ES-I3 (cell line): ENCODE measurements at regions not wholly inside any gene's neighbourhood (a gene's known extent, or its start where the extent isn't known, plus 50 kb on each side); places are given as distances from the start of the nearest gene placed in this dataset.

Experiments
- H3K36me3 ChIP-seq: 2 replicates; pipeline ENCODE4 v1.6.1; 2013; ENCODE audit warnings: mild to moderate bottlenecking, low read length, control low read depth, moderate library complexity; ENCODE audit not compliant: insufficient read depth
- H3K4me1 ChIP-seq: 2 replicates; pipeline ENCODE4 v1.6.1; 2013; ENCODE audit warnings: mild to moderate bottlenecking, control low read depth, low read length; ENCODE audit not compliant: insufficient read depth
- H3K9ac ChIP-seq: 2 replicates; pipeline ENCODE4 v1.6.1; 2013; ENCODE audit warnings: low read depth, mild to moderate bottlenecking, low read length, moderate library complexity
- H3K9me3 ChIP-seq: 2 replicates; pipeline ENCODE4 v1.6.1; 2013; ENCODE audit warnings: mild to moderate bottlenecking, low read length, moderate library complexity; ENCODE audit not compliant: control insufficient read depth, insufficient read depth

DNA sequence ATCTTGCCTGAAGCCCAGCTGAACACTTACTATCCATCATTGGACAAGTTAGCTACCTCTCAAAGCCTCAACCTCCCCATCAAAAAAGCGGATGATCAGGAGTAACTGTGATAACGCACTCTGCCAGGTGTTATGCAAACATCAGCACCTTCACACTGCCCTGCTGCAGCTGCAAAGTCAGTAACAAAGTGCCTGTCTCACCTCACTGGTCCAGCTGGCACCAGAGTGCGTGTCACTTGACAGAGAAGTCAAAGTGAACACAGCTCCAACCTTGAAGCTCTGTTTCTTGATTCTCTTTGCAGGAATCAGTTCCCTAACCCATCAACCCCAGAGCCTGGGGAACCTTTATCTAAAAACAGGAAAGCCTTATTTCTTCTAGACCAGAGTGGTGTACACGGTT is 413.6 kb downstream of the CTTN start:
- Histone ChIP-seq H3K9me3 (no peaks in the 10 kb centered on the region), H3K9ac (no peak overlapping the region), H3K36me3 (no peaks in the 10 kb centered on the region), H3K4me1 (no peaks in the 10 kb centered on the region)

GRCh38 chr11:70812472-70812871 is 414.1 kb downstream of the CTTN start:
- no peaks in the 10 kb centered on the region for H3K36me3 ChIP-seq
- no peaks in the 10 kb centered on the region for H3K9me3 ChIP-seq
- no peaks in the 10 kb centered on the region for H3K4me1 ChIP-seq
- no peak overlapping the region for H3K9ac ChIP-seq

DNA sequence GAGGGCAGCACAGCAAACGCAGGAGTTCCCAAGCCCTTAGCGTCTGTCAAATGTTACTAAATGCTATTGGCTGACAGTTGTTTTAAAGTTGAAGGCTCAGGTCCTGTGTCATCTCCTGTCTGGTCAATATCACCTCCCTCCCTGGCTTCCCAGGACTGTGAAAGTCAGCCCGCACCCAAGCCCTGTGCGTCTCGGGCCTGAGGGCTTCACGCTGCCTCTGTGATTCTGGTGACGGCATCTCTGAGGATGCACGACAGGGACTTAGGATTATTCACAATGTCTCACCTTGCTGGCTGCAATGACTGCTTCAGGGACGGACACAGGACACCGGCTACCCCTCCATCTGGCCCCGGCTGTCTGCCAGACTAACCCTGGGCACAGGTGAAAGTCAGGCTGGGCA is 415.3 kb downstream of the CTTN start:
- no peaks in the 10 kb centered on the region for H3K9me3 ChIP-seq
- H3K36me3 ChIP-seq, result no peaks in the 10 kb centered on the region
- no peaks in the 10 kb centered on the region for H3K4me1 ChIP-seq
- no peak overlapping the region for H3K9ac ChIP-seq

DNA sequence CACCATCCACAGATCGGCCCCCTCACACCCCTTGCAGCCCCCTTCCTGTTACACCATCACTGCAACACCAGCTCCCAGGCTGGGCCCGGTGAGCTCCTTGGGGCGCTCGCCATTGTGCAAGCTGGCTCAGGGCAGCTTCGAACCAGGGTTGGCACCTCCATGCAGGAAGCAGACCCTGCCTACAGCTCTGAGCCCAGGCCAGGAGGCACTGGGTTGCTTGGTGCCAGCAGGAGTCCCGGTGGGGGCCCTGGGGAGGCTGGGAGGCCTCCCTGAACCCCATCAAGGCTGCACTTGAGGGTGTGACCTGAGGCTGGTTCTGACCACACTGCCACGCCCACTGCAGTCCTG is 417.1 kb downstream of the CTTN start:
- H3K4me1 ChIP-seq, result no peaks in the 10 kb centered on the region
- no peak overlapping the region for H3K9ac ChIP-seq
- no peaks in the 10 kb centered on the region for H3K9me3 ChIP-seq
- no peaks in the 10 kb centered on the region for H3K36me3 ChIP-seq

GRCh38 chr11:70816156-70816678 is 417.9 kb downstream of the CTTN start:
- Histone ChIP-seq H3K36me3 (no peaks in the 10 kb centered on the region), H3K9me3 (no peaks in the 10 kb centered on the region), H3K4me1 (no peaks in the 10 kb centered on the region), H3K9ac (no peak overlapping the region)

DNA sequence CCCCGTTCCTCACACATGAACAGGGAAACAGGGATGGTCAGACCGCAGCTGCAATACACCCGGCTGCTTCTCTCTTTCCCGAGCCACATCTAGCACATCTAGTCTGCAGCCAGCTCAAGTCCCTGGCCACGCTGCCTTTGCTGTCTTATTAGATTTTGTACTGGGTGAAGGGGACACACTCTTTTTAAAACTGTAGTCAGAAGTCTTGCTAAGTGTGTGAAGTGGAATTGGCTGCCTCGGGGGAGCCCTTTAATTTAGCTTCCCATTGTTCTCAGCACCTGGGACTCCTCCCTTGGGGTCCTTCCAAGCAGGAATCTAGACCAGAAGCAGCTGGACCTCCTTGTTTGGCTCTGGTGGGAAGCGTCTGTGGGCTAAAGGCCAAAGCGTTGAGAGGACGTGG is 420.0 kb downstream of the CTTN start:
- Histone ChIP-seq H3K36me3 (no peaks in the 10 kb centered on the region), H3K9me3 (no peaks in the 10 kb centered on the region), H3K9ac (no peak overlapping the region), H3K4me1 (no peaks in the 10 kb centered on the region)

GRCh38 chr11:70819022-70819421 is 420.7 kb downstream of the CTTN start:
- no peak overlapping the region for H3K9ac ChIP-seq
- no peaks in the 10 kb centered on the region for H3K4me1 ChIP-seq
- H3K9me3 ChIP-seq, result no peaks in the 10 kb centered on the region
- H3K36me3 ChIP-seq, result no peaks in the 10 kb centered on the region

GRCh38 chr11:70820311-70820710 is 422.0 kb downstream of the CTTN start:
- Histone ChIP-seq H3K4me1 (peaks cover 10% of the 10 kb centered on the region; the same call in 1 of the 2 replicates), H3K9ac (no peak overlapping the region), H3K36me3 (no peaks in the 10 kb centered on the region), H3K9me3 (no peaks in the 10 kb centered on the region)

GRCh38 chr11:70820712-70821111 is 422.4 kb downstream of the CTTN start:
- H3K9ac ChIP-seq, result no peak overlapping the region
- no peaks in the 10 kb centered on the region for H3K9me3 ChIP-seq
- H3K36me3 ChIP-seq, result no peaks in the 10 kb centered on the region
- H3K4me1 ChIP-seq, result peaks cover 11% of the 10 kb centered on the region; the same call in 1 of the 2 replicates

DNA sequence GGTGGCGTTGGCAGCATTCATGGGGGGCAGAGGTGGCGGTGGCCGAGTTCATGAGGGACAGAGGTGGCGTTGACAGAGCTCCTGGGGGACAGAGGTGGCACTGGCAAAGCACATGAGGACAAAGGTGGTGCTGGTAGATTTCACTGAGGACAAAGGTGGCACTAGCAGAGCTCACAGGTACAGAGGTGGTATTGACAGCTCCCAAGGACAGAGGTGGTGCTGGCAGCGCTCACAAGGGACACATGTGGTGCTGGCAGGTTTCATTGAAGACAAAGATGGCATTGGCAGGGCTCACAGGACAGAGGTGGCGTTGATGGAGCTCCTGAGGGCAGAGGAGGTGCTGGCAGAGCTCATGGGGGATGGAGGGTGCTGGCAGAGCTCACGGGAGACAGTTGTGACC is 425.4 kb downstream of the CTTN start:
- Histone ChIP-seq H3K9me3 (no peaks in the 10 kb centered on the region), H3K36me3 (no peaks in the 10 kb centered on the region), H3K4me1 (peaks cover 15% of the 10 kb centered on the region), H3K9ac (no peak overlapping the region)

GRCh38 chr11:70824605-70825245 is 426.4 kb downstream of the CTTN start:
- no peaks in the 10 kb centered on the region for H3K9me3 ChIP-seq
- peak overlapping the region; percentile 2; the same call in 1 of the 2 replicates for H3K9ac ChIP-seq
- peaks cover 15% of the 10 kb centered on the region for H3K4me1 ChIP-seq
- no peaks in the 10 kb centered on the region for H3K36me3 ChIP-seq

- Histone ChIP-seq H3K9ac (peak overlapping the region; percentile 1; the same call in 1 of the 2 replicates), H3K4me1 (peaks cover 15% of the 10 kb centered on the region), H3K36me3 (no peaks in the 10 kb centered on the region), H3K9me3 (no peaks in the 10 kb centered on the region)
Observed at GRCh38 chr11:70825893-70826540, 426.4 kb downstream of the SHANK2 start.

DNA sequence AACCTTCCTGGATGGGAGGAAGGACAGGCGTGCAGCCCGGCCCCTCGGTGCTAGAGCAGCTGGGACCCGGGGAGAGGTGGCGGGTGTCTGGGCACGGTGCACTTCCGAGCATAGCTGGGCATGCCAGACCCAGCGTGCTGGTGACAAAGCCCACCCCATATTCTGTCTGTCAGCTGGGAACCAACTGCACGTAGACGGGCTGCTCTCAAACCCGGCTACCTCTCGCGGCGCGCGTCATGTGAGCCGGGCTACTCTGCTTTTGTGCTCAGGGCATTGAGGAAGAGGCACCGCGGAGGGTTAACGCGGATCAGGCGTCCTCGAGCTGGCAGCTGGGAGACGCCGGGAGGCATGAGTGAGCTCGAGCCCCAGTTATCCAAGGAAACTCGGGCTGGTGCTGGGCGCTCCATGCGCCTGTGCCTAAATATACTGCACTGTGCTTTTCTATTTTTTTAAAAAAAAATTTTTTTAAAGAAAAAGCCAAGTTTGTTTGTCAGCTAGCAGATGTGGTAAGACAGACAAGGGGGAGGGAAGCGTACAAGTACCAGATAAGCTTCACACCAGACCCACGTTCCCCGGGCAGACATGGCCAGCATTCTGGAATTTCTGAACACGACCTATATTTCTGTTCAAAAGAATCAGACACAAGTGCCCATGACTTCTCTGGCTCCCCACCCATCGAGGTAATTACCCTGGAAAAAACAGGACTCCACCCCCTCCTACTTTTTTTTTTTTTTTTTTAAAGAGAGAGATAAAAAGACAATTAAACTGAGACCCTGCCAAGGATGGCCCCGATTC is 425.6 kb downstream of the SHANK2 start:
- Histone ChIP-seq H3K4me1 (peaks cover 15% of the 10 kb centered on the region), H3K36me3 (no peaks in the 10 kb centered on the region), H3K9ac (peak overlapping the region; percentile 1; the same call in 1 of the 2 replicates), H3K9me3 (no peaks in the 10 kb centered on the region)

GRCh38 chr11:70828593-70829082 is 423.7 kb downstream of the SHANK2 start:
- Histone ChIP-seq H3K36me3 (no peaks in the 10 kb centered on the region), H3K9ac (no peak overlapping the region), H3K4me1 (peaks cover 15% of the 10 kb centered on the region), H3K9me3 (no peaks in the 10 kb centered on the region)
